SU-DHL-6 (cell line): ENCODE measurements at regions not wholly inside any gene's neighbourhood (a gene's known extent, or its start where the extent isn't known, plus 50 kb on each side); places are given as distances from the start of the nearest gene placed in this dataset.

ENCODE experiments used
- H2AFZ ChIP-seq: fragments of 200-600 bp; sonication (generic); 2 replicates; pipeline ENCODE4 v1.6.1; 2014; ENCODE audit warnings: low read depth, mild to moderate bottlenecking, moderate library complexity, mixed read lengths, antibody characterized with exemption, low read length; ENCODE audit not compliant: severe bottlenecking
- H3F3A ChIP-seq: fragments of 200-600 bp; shearing (Covaris generic); 2 replicates; pipeline ENCODE4 v1.6.0; 2016; ENCODE audit warnings: antibody characterized with exemption, mild to moderate bottlenecking; ENCODE audit not compliant: insufficient read depth
- H3K27ac ChIP-seq: fragments of 200-600 bp; sonication (generic); 2 replicates; pipeline ENCODE4 v1.5.1; 2016; ENCODE audit warnings: low read depth, mild to moderate bottlenecking, low read length, moderate library complexity, mixed read lengths
- H3K27me3 ChIP-seq: fragments of 200-600 bp; sonication (generic), shearing (Covaris generic); 2 replicates; pipeline ENCODE4 v1.6.0; 2014; ENCODE audit warnings: mild to moderate bottlenecking, low read length
- H3K36me3 ChIP-seq: fragments of 200-600 bp; sonication (generic); 2 replicates; pipeline ENCODE4 v1.6.1; 2014; ENCODE audit warnings: mild to moderate bottlenecking, low read length, mixed read lengths
- H3K4me2 ChIP-seq: fragments of 300-600, 200-600 bp; shearing (Covaris generic), sonication (generic); 2 replicates; pipeline ENCODE4 v1.6.0; 2014; ENCODE audit warnings: low read length, low read depth, mild to moderate bottlenecking; ENCODE audit not compliant: poor library complexity, severe bottlenecking
- H3K4me3 ChIP-seq: fragments of 200-600 bp; sonication (generic); 2 replicates; pipeline ENCODE4 v1.5.1; 2014; ENCODE audit warnings: antibody characterized with exemption, low read length, mild to moderate bottlenecking, mixed read lengths; ENCODE audit not compliant: insufficient read depth, poor library complexity, severe bottlenecking
- H3K79me2 ChIP-seq: fragments of 200-600 bp; sonication (generic); 2 replicates; pipeline ENCODE4 v1.6.1; 2014; ENCODE audit warnings: mild to moderate bottlenecking, low read length, moderate library complexity; ENCODE audit not compliant: insufficient read depth
- H3K9ac ChIP-seq: fragments of 200-600 bp; sonication (generic); 2 replicates; pipeline ENCODE4 v1.7.0; 2014; ENCODE audit warnings: mild to moderate bottlenecking, low read length
- H3K9me2 ChIP-seq: fragments of 200-600 bp; sonication (generic); replicated peaks from 2 replicates; pipeline ENCODE4 v1.6.1; 2014; ENCODE audit warnings: low read length; ENCODE audit not compliant: insufficient read depth
- H3K9me3 ChIP-seq: fragments of 200-600 bp; sonication (generic); 2 replicates; pipeline ENCODE4 v1.6.1; 2014; ENCODE audit warnings: low read length, mixed read lengths; ENCODE audit not compliant: insufficient read depth
- H4K20me1 ChIP-seq: fragments of 200-600 bp; sonication (generic); 2 replicates; pipeline ENCODE4 v1.6.1; 2014; ENCODE audit warnings: low read depth, mild to moderate bottlenecking, antibody characterized with exemption, low read length, moderate library complexity, mixed read lengths
- EZH2phosphoT487 ChIP-seq: fragments of 200-600 bp; sonication (generic), shearing (Covaris generic); conservative IDR thresholded peaks from 2 replicates; pipeline ENCODE4 v1.6.1; 2018; ENCODE audit warnings: mild to moderate bottlenecking, antibody characterized with exemption, low read length, moderate library complexity, mixed read lengths
- TF ChIP-seq, protein P1 (sequence below): fragments of 200-600 bp; sonication (generic); IDR thresholded peaks from one replicate; pipeline ENCODE4 v1.5.1; 2017; ENCODE audit warnings: antibody characterized with exemption, mild to moderate bottlenecking, low read length, moderate library complexity; ENCODE audit not compliant: insufficient read depth, poor library complexity, severe bottlenecking

DNA sequence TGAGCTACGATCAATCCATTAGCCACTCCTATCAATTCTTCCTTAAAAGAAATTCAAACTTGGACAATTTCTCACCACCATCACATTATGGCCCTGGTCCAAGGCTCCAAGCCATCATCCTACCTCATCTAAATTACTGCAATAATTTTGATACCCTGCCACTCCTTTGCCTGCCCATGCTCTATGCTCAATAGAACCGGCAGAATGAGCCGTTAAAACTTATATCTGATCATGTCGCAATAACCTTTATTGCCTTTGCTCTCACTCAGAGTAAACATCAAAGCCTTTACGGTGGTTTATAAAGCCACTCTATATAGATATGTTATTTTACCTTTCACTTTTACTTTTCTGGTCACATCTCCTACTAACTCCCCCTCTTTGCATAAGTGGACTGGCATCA is 2392.1 kb upstream of the RAG2 start:
- Histone ChIP-seq H4K20me1 (no peaks in the 10 kb centered on the region), H3F3A (no peaks in the 10 kb centered on the region), H3K27ac (no peak overlapping the region), H3K9me2 (no peaks in the 10 kb centered on the region), H2AFZ (no peak overlapping the region), H3K27me3 (no peaks in the 10 kb centered on the region), H3K9ac (no peak overlapping the region), H3K79me2 (no peaks in the 10 kb centered on the region), H3K4me2 (no peak overlapping the region), H3K9me3 (no peaks in the 10 kb centered on the region), H3K4me3 (no peak overlapping the region), H3K36me3 (no peaks in the 10 kb centered on the region)
- TF ChIP-seq, protein P1, sequence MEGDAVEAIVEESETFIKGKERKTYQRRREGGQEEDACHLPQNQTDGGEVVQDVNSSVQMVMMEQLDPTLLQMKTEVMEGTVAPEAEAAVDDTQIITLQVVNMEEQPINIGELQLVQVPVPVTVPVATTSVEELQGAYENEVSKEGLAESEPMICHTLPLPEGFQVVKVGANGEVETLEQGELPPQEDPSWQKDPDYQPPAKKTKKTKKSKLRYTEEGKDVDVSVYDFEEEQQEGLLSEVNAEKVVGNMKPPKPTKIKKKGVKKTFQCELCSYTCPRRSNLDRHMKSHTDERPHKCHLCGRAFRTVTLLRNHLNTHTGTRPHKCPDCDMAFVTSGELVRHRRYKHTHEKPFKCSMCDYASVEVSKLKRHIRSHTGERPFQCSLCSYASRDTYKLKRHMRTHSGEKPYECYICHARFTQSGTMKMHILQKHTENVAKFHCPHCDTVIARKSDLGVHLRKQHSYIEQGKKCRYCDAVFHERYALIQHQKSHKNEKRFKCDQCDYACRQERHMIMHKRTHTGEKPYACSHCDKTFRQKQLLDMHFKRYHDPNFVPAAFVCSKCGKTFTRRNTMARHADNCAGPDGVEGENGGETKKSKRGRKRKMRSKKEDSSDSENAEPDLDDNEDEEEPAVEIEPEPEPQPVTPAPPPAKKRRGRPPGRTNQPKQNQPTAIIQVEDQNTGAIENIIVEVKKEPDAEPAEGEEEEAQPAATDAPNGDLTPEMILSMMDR: no peak
- TF ChIP-seq EZH2phosphoT487: no peak

DNA sequence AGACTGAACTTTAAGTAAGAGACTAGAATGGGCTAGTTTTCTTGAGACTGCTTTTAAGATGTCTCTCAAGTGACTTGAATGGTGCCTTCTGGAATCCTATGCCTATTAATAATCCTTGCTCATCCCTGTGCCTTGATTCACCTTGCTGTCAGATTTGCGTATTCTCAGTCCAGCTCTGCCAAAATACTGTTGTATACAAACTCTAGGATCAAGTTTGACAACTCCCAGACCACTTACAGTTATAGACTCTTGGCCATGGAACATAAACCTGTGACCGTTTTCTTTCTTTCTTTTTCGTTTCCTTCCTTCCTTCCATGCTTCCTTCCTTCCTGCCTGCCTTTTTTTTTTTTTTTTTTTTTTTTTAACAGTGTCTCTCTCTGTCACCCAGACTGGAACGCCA is 2390.9 kb upstream of the RAG2 start:
- Histone ChIP-seq H3K9me2 (no peaks in the 10 kb centered on the region), H3K79me2 (no peaks in the 10 kb centered on the region), H2AFZ (no peak overlapping the region), H3F3A (no peaks in the 10 kb centered on the region), H3K4me2 (no peak overlapping the region), H3K27me3 (no peaks in the 10 kb centered on the region), H3K36me3 (no peaks in the 10 kb centered on the region), H3K9me3 (no peaks in the 10 kb centered on the region), H4K20me1 (no peaks in the 10 kb centered on the region), H3K4me3 (no peak overlapping the region), H3K27ac (no peak overlapping the region), H3K9ac (no peak overlapping the region)
- TF ChIP-seq, protein P1: no peak
- no peak for TF ChIP-seq EZH2phosphoT487

DNA sequence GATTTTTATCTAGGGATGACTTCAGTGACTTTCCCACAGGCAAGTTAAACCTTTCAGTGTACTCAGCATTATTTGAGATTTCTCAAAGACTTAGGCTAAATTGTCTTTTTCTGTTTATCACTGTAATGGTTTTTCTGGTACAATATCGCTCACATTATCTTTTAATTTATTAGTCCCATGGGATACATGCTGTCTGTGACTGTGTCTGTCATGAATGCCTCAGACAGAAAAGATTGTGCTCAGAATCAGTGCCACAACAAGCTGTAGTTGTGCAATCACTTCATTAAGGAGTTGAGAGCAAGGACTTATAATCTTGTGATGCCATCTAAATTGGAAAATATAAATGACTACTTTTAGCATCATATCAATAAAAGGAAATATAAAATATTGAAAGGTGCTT is 2374.2 kb upstream of the RAG2 start:
- Histone ChIP-seq H2AFZ (no peak overlapping the region), H4K20me1 (no peaks in the 10 kb centered on the region), H3K4me3 (no peak overlapping the region), H3K27ac (no peak overlapping the region), H3K9me3 (no peaks in the 10 kb centered on the region), H3K9me2 (no peaks in the 10 kb centered on the region), H3K36me3 (no peaks in the 10 kb centered on the region), H3K9ac (no peak overlapping the region), H3K27me3 (no peaks in the 10 kb centered on the region), H3F3A (no peaks in the 10 kb centered on the region), H3K4me2 (no peak overlapping the region), H3K79me2 (no peaks in the 10 kb centered on the region)
- TF ChIP-seq, protein P1: no peak
- no peak for TF ChIP-seq EZH2phosphoT487

- H3K36me3 ChIP-seq: no peaks in the 10 kb centered on the region
- H2AFZ ChIP-seq: no peak overlapping the region
- H4K20me1 ChIP-seq: no peaks in the 10 kb centered on the region
- no peaks in the 10 kb centered on the region for H3K79me2 ChIP-seq
- TF ChIP-seq, protein P1: no peak
- no peaks in the 10 kb centered on the region for H3K9me3 ChIP-seq
- no peaks in the 10 kb centered on the region for H3K9me2 ChIP-seq
- no peak overlapping the region for H3K4me2 ChIP-seq
- H3K27me3 ChIP-seq: no peaks in the 10 kb centered on the region
- no peak overlapping the region for H3K27ac ChIP-seq
- no peaks in the 10 kb centered on the region for H3F3A ChIP-seq
- no peak overlapping the region for H3K4me3 ChIP-seq
- H3K9ac ChIP-seq: no peak overlapping the region
These were observed 2373.1 kb upstream of the RAG2 start for GRCh38 chr11:38971141-38971540.
